Right kidney (tissue), 1 donor: ENCODE measurements at regions not wholly inside any gene's neighbourhood (a gene's known extent, or its start where the extent isn't known, plus 50 kb on each side); places are given as distances from the start of the nearest gene placed in this dataset.
"Not testable (repeated sequence)": the region's sequence is repeated elsewhere in the genome, so short reads cannot be mapped to it uniquely, and the experiment has no call there.

Experiments
- DNase-seq: peaks from one replicate; pipeline ENCODE4 v3.0.0-alpha.2; 2016

DNA sequence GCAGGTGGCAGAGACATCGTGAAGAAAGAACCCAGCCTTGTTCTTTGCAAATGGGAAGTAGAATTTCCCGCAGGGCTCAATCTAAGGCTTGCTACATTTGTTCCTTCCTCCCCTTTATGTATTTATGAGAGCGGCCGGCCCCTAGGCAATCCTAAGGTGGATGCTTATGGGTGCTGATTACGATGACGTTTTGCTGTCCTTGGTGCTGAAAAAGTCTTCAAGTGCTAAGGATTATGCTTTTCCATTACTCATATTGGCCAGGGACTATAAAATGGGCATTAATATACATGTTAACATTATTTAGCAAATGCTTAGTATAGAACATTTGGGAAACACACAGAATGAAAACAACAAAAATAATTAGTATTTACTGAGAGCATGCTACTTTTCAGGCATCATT lies 313.3 kb upstream of the XYLT1 start:
- no peak for DNase-seq

DNA sequence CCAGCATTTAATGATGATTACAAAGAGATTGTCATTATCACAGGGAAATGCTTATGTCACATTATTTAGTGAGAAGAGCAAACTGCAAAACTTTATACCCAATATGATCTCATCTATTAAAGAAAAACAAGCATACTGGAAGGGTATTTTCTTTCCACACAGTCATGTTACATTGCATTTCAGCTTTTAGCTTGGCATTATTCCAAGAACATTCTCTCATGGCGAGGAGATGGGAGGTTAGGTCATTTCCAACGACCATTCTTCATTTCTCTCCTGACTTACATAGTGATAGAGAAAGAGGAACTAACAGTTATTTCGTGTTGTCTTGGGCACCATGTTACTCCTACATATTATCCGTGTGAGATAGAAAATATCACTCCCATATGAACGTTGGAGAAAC lies 309.4 kb upstream of the XYLT1 start:
- no peak for DNase-seq

DNA sequence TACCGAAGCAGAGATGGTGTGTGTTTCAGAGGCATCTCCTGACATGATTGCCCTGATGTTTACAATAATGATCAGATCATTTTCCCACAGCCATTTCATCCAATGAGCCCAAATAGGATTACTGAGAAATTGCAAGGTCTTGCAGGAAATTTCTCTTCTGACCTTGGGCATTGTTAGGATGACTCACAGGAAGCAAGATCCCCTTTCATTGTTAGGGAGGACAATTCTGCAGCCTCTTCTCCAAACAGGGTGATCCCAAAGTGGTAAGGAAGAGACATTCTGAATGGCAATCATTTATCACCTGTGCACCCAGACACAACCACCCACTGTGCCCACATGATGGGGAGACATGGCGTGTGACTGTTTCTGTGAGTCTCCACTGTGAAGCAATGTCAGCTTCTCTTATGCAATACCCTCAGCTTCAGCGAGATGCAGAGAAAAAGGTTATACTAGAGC lies 306.7 kb upstream of the XYLT1 start:
- DNase-seq, result no peak

GRCh38 chr16:17776888-17777287 lies 306.1 kb upstream of the XYLT1 start:
- DNase-seq, result no peak

- DNase-seq, result no peak
Observed at GRCh38 chr16:17776465-17776864, 305.7 kb upstream of the XYLT1 start.

DNA sequence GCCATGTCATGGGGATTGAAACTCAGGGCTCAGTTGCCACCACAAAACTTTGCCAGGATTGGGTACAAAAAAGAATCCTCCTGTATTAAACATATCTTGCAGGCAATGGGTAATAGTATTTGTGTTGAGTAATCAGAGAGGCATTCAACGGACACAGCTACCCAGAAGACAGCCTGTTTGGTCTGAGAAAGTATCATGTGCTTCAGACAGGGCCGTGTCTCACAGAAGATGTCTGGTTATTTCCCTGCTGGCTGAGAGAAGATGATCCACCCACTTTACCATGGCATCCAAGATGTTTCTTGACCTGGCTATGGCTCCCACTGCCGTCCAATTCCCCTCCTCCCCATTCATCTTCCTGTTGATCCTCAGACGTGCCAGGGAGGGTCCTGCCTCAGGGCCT lies 304.3 kb upstream of the XYLT1 start:
- no peak for DNase-seq

DNA sequence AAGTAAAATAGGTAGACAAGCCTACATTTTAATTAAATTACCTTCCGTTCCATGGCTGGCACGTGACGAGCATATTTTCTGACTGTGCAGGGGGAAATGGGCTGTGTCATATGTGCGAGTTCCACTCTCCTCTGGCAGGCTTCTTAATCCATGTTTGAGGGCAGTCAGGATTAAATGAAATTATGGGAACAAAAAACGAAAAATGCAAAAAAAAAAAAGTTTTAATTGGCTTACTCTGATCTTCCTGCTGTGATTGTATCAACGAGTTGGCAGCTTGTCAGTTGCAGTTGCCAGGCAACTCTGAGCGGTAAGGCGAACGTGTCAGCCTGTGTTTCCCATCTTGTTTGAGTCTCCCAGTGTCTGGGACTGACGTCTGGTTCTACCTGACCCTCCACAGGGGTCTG lies 302.9 kb upstream of the XYLT1 start:
- no peak for DNase-seq

DNA sequence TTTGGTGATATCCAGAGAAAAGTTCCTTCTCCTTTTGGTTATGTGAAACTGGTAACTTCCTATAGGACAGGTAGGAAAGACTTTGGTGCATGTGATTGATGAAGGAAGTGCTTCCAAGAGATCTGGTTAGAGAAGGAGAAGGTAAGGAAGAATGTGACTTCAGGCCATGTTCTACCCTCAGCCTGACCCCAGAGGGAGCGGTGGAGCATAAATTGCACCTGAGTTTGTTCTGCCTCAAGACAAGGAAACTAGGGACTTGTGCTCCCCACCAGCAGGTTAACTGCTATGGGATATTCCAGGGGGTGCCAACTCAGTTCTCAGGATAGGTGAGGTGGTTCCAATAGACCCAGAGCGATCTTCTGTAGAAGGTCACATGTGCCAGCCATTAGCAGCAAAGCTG lies 299.3 kb upstream of the XYLT1 start:
- DNase-seq, result no peak

DNA sequence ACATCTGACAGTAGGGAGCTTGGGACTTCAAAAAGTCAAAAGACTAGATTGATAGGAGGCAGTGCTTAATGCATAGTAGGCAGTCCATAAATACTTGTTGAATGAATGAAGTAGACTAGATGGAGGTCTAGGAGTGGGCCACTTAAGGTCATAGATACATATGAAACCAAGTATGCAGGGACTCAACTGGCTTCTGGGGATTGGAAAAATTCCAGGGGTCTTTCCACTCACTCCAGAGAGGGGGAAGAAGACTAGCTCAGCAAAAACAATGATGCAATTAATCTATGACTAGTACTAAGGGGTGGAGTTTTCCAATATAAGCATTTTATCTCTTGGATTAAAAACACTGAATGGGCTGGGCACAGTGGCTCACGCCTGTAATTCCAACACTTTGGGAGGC lies 298.3 kb upstream of the XYLT1 start:
- no peak for DNase-seq

DNA sequence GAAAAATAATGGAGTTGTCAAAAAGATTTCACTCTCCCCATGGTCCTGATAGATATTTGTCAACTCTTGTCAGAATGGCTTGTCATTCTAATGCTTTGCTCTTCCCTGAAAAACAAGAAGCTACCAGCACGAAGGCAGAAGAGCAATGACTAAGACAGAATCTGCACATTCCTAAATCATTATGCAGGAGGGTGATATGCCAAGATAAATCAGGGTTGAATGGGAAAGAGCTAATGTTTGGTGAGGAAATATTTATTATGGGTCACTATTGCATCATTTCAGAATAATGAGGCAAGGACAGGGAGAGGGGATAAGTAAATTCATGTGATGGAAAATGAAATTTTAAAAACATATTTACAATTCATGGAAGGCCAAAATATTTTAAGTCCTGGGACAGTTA lies 297.5 kb upstream of the XYLT1 start:
- no peak for DNase-seq

DNA sequence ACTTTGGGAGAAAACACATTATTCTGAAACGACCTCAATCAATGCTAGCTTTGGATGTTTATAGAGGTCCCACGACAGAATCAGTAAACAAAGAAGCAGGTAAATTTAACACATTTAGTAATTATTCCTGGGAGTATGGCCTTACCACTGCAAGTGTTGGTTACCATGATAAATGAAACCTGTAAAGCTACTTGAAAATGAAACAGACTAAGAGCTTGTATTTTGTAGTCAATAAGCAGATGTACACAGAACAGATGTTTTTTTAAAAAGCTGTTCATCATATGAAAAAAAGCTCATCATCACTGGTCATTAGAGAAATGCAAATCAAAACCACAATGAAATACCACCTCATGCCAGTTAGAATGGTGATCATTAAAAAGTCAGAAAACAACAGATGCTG lies 295.3 kb upstream of the XYLT1 start:
- no peak for DNase-seq

GRCh38 chr16:17759451-17760390 lies 289.0 kb upstream of the XYLT1 start:
- no peak for DNase-seq

DNA sequence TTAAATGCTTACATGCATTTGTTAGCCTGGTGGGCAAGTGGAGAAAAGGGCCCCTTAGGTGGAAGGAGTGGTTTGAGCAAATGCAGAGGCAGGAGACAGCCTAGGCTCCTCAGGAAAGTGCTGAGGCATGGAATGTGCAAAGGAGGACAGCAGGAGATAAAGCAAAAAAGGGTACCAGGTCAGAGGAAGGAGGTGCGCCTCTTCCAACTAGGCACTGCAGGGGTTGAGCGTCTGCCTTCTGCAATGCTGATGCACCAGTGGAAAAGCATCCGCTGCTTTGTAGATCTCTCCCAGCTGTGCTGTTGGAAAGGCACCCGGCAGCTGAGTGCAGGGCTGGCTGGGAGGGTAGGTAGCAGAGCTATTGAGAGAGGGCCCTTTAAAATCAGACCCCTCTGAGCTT lies 287.0 kb upstream of the XYLT1 start:
- DNase-seq, result no peak

DNA sequence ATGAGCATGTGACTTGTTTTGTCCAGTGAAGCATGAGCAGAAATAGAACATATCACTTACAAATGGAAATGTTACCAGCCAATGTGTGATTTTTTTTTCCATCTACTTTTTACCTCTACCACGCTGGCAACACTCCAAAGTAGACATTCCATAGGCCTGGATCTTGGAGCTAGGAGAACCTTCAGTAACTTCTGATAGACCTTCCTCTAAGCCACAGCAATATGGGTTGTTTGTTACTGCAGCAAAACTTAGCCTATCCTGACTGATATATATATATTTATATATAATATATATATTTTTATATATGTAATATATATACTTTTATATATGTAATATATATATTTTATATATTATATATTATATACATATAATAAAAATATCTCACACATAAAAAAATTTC lies 284.4 kb upstream of the XYLT1 start:
- no peak for DNase-seq

DNA sequence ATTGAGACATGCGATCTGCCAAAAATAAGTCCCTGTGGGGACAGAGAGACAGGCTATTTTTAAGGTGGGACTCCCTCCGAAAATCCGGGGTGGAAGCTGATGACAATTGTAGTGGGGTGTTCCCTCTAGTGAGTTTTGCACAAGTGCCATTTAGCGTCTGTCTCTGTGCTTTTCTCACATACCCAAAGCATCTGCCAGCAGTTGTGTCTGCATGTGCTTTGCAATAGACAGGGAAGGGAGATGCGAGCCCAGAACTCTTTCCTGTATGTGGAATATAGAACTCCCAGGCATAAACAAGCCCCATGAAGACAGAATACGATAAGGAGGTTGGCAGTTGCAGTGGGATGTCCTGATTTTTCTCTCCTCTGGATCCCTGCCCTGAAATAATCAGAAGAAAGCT lies 282.7 kb upstream of the XYLT1 start:
- DNase-seq, result no peak

- no peak for DNase-seq
Observed at GRCh38 chr16:17749706-17750105, 278.9 kb upstream of the XYLT1 start.

- DNase-seq, result no peak
Observed at GRCh38 chr16:17748044-17748719, 277.4 kb upstream of the XYLT1 start.

DNA sequence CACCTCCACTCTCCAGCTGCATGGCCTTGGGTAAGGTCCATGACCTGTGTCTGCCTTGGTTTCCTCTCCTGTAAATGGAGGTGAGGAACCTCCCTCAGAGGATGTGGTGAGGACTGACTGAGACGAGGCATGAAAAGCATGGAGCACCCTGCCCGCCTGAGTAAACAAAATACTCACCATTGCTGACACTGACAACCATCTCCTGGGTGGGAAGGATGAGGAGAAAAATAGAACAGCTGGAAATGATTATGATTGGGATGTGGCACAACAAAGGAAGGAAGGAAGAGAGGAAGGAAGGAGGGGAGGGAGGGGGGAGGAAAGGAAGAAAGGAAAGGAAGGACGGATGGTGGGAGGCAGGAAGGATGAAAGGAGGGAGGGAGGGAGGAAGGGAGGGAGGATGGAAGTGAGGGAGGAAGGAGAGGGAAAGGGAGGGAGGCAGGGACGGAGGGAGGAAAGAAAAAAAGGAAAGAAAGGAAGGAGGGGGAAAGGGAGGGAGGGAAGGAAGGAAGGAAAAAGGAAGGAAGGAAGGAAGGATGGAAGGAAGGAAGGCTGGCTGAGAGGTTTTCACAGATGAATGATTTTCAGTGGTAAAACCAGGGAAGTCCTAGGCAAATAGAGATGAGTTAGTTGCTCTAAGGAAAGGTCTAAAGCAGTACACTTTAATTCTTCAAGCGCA lies 276.5 kb upstream of the XYLT1 start:
- no peak for DNase-seq

- no peak for DNase-seq
Observed at GRCh38 chr16:17744921-17745572, 274.3 kb upstream of the XYLT1 start.

GRCh38 chr16:17743578-17743977 lies 272.8 kb upstream of the XYLT1 start:
- DNase-seq, result no peak

GRCh38 chr16:17743158-17743557 lies 272.4 kb upstream of the XYLT1 start:
- no peak for DNase-seq

- DNase-seq, result not testable (repeated sequence)
Observed at GRCh38 chr16:17735099-17735498, 264.3 kb upstream of the XYLT1 start.

DNA sequence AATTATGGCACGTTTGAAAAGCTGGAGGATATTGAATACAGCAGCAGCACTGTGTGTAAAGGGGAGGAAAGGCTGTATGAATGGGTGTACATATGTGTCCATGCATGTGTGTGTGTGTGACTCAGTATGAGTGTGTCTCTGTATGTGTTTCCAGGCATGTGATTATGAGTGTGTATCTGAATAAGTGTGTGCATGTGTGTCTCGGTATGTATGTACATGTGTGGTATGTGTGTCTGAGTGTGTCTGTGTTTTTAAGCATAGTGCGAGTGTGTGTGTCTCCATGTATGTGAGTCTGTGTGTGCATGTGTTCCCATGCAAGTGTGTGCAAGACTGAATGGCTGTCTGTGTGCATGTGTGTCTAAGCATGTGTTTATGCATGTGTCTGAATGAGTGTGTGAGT lies 259.1 kb upstream of the XYLT1 start:
- no peak for DNase-seq
